ENCODE measurements at regions not wholly inside any gene's neighbourhood (a gene's known extent, or its start where the extent isn't known, plus 50 kb on each side); places are given as distances from the start of the nearest gene placed in this dataset.

DNA sequence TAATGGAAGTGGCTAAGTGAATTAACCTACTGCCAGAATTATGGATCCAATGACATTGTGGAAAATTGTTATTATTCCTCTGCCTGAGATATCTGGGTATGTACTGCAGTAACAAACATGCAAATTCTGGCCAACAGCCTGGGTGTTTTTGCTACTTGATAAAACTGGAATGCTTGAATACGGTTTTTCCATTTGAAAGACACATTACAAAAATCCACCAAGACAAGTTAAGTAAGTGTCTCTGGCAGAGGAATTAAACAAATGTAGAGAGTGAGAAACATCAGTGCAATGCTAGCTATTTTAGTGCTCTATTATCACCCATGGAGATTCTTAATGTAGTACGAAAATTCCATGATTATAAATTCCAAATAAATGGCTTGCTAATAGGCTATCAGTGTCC lies 312.4 kb upstream of the MEIS1 start:
- no peaks in the 10 kb centered on the region for H3K36me3 ChIP-seq (ENCODE audit: control insufficient read depth in 2 of 4, insufficient read depth in 4 of 4, low read length in 3 of 4)
- no peak overlapping the region for H2BK5ac ChIP-seq (ENCODE audit: low read depth, low read length)
- H3K79me2 ChIP-seq (ENCODE audit: control insufficient read depth in 1 of 2, insufficient read depth in 2 of 2, low read length in 2 of 2): no peaks in the 10 kb centered on the region
- no peak overlapping the region for H2BK12ac ChIP-seq (ENCODE audit: low read depth, low read length)
- no peak overlapping the region for H4K91ac ChIP-seq (replicated peaks; ENCODE audit: insufficient read length, low read length)
- H2BK20ac ChIP-seq (ENCODE audit: low read length): no peak overlapping the region
- no peak overlapping the region for H3K4me3 ChIP-seq (ENCODE audit: extremely low read depth in 1 of 4, insufficient read depth in 2 of 4, low read depth in 3 of 4, low read length in 4 of 4)
- no peaks in the 10 kb centered on the region for H3K9me3 ChIP-seq (ENCODE audit: insufficient read depth in 2 of 2, low read depth in 1 of 2, low read length in 1 of 2)
- H3K9ac ChIP-seq (replicated peaks in 1 of 4; ENCODE audit: extremely low read depth in 1 of 4, low read depth in 3 of 4, low read length in 3 of 4): no peak overlapping the region
- no peaks in the 10 kb centered on the region for H3K23me2 ChIP-seq (ENCODE audit: low read depth, low read length)
- DNase-seq (ENCODE audit: low read depth in 1 of 2, low spot score in 2 of 2) (no peak), FAIRE-seq (no peak)
- H3K79me1 ChIP-seq (ENCODE audit: low read depth, low read length): no peaks in the 10 kb centered on the region
- H2BK15ac ChIP-seq (ENCODE audit: low read length): no peak overlapping the region
- H3K4me1 ChIP-seq (replicated peaks in 1 of 4; ENCODE audit: control insufficient read depth in 3 of 4, insufficient read depth in 4 of 4, low read length in 3 of 4): peaks cover 0 to 3% (median 0%) of the 10 kb centered on the region in 4 experiments; a peak in 1 of 7 replicates
- no peak overlapping the region for H3K14ac ChIP-seq (ENCODE audit: insufficient read length)
- no peak overlapping the region for H4K5ac ChIP-seq (ENCODE audit: insufficient read length, low read depth, low read length)
- no peak overlapping the region for H3K4me2 ChIP-seq (ENCODE audit: insufficient read depth in 1 of 2, low read depth in 2 of 2, low read length in 2 of 2)
- 87% methylated on average over 2 of the region's 2 CpGs; no CpG with 5 or more reads in 1 of the 2 experiments for WGBS, 2 experiments (ENCODE audit: extremely low coverage in 1 of 2, insufficient coverage in 1 of 2, insufficient read length in 1 of 2, insufficient replicate concordance in 2 of 2, low coverage in 1 of 2, low lambda C conversion rate in 2 of 2, missing lambda C conversion rate in 1 of 2)
- no peak overlapping the region for H3K23ac ChIP-seq (ENCODE audit: insufficient read length)
- no peak overlapping the region for H2AFZ ChIP-seq (ENCODE audit: low read length)
- H2BK120ac ChIP-seq (replicated peaks; ENCODE audit: low read depth, low read length): no peak overlapping the region
- POLR2A ChIA-PET (ENCODE audit: partially characterized antibody): no interaction called here
- TF ChIP-seq TEAD4 (IDR thresholded peaks at IDR 0.05; ENCODE audit: low read depth, low read length): no peak
- no peak for TF ChIP-seq RAD21 (IDR thresholded peaks at IDR 0.05 in 1 of 2, conservative IDR thresholded peaks at IDR 0.05 in 1 of 2; ENCODE audit: low read depth in 2 of 2, low read length in 2 of 2)
- no peak for TF ChIP-seq KDM4A (IDR thresholded peaks at IDR 0.05; ENCODE audit: low read depth, low read length, severe bottlenecking)
- no peak for TF ChIP-seq CBX8 (IDR thresholded peaks at IDR 0.05; ENCODE audit: borderline replicate concordance, low read depth, low read length)
- no peak for TF ChIP-seq JUN (IDR thresholded peaks at IDR 0.05; ENCODE audit: low read depth, low read length)
- no peak for TF ChIP-seq POU5F1 (IDR thresholded peaks at IDR 0.05; ENCODE audit: low read depth, low read length)
- TF ChIP-seq SUZ12 (IDR thresholded peaks at IDR 0.05; ENCODE audit: low read length): no peak
- TF ChIP-seq, protein P1, sequence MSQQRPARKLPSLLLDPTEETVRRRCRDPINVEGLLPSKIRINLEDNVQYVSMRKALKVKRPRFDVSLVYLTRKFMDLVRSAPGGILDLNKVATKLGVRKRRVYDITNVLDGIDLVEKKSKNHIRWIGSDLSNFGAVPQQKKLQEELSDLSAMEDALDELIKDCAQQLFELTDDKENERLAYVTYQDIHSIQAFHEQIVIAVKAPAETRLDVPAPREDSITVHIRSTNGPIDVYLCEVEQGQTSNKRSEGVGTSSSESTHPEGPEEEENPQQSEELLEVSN (IDR thresholded peaks at IDR 0.05): no peak
- TF ChIP-seq HDAC6 (IDR thresholded peaks at IDR 0.05; ENCODE audit: low read depth, low read length): no peak
- no peak for TF ChIP-seq TBP (IDR thresholded peaks at IDR 0.05; ENCODE audit: low read depth, low read length)
- H3K18ac ChIP-seq (ENCODE audit: extremely low read depth, low read length): no peak overlapping the region
- CTCF ChIA-PET (ENCODE audit: partially characterized antibody): no interaction called here
- no peak overlapping the region for H3K56ac ChIP-seq (replicated peaks; ENCODE audit: insufficient read length, low read depth, low read length)
- H4K8ac ChIP-seq (ENCODE audit: extremely low read depth, insufficient read depth, low read length): no peak overlapping the region
- H4K20me1 ChIP-seq (replicated peaks in 1 of 2; ENCODE audit: control insufficient read depth in 1 of 2, insufficient read depth in 2 of 2, low read length in 2 of 2): no peaks in the 10 kb centered on the region
- H2AK5ac ChIP-seq (ENCODE audit: low read depth, low read length): no peak overlapping the region
- no peak overlapping the region for H3K4ac ChIP-seq (replicated peaks; ENCODE audit: insufficient read length, low read depth, low read length)
- no peak overlapping the region for H3K27ac ChIP-seq (ENCODE audit: low read depth, low read length)
- H3K27me3 ChIP-seq (replicated peaks in 1 of 4; ENCODE audit: control insufficient read depth in 3 of 4, extremely low read depth in 1 of 4, insufficient read depth in 3 of 4, low read length in 3 of 4): no peaks in the 10 kb centered on the region; a peak in 1 of 7 replicates
